ENCODE measurements at regions not wholly inside any gene's neighbourhood (a gene's known extent, or its start where the extent isn't known, plus 50 kb on each side); places are given as distances from the start of the nearest gene placed in this dataset.
A peak's percentile ranks its signal among the peaks of the same experiment; 100 is the strongest.

DNA sequence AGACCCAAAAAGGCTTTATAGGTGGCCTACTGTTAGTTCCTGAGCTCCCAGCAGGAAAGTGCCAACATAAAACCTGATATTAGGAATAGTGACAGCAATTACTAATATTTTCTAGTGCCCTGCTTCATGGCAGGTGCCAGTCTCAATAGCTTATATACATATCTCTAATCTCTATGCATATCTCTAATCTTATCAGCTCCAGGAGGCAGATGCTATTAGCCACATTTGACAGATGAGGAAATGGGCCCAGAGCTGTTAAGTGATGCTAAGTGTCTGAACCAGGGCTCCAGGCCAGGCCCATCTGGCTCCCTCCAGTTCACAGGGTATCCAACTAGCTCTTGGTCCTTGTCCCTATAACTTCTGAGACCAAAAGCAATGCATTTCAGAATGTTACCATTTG lies 142.5 kb downstream of the CHIC2 start:
- no peak for TF ChIP-seq POLR2AphosphoS5 (IDR thresholded peaks at IDR 0.05; ENCODE audit: low read depth, low read length)
- TF ChIP-seq, protein P1, sequence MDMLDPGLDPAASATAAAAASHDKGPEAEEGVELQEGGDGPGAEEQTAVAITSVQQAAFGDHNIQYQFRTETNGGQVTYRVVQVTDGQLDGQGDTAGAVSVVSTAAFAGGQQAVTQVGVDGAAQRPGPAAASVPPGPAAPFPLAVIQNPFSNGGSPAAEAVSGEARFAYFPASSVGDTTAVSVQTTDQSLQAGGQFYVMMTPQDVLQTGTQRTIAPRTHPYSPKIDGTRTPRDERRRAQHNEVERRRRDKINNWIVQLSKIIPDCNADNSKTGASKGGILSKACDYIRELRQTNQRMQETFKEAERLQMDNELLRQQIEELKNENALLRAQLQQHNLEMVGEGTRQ (IDR thresholded peaks at IDR 0.05; ENCODE audit: borderline replicate concordance, low read depth, low read length), result no peak
- TF ChIP-seq SIN3A (IDR thresholded peaks at IDR 0.05; ENCODE audit: borderline replicate concordance, low read depth, low read length), result no peak
- TF ChIP-seq CHD2 (IDR thresholded peaks at IDR 0.05; ENCODE audit: low read length, partially characterized antibody), result no peak
- TF ChIP-seq RAD21 (IDR thresholded peaks at IDR 0.05; ENCODE audit: low read length), result no peak
- TF ChIP-seq CTCF (IDR thresholded peaks at IDR 0.05), result no peak
- peak; percentile 39; the same call in 1 of the 2 replicates for TF ChIP-seq RCOR1 (IDR thresholded peaks at IDR 0.05; ENCODE audit: low read length)
- no peak for TF ChIP-seq SMC3 (IDR thresholded peaks at IDR 0.05; ENCODE audit: low read depth, low read length)
- TF ChIP-seq, protein P2, sequence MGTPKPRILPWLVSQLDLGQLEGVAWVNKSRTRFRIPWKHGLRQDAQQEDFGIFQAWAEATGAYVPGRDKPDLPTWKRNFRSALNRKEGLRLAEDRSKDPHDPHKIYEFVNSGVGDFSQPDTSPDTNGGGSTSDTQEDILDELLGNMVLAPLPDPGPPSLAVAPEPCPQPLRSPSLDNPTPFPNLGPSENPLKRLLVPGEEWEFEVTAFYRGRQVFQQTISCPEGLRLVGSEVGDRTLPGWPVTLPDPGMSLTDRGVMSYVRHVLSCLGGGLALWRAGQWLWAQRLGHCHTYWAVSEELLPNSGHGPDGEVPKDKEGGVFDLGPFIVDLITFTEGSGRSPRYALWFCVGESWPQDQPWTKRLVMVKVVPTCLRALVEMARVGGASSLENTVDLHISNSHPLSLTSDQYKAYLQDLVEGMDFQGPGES (IDR thresholded peaks at IDR 0.05; ENCODE audit: low read depth, low read length), result no peak
